ENCODE measurements at regions not wholly inside any gene's neighbourhood (a gene's known extent, or its start where the extent isn't known, plus 50 kb on each side); places are given as distances from the start of the nearest gene placed in this dataset.

- DNase-seq (no peak), ATAC-seq (no peak)
- no peaks in the 10 kb centered on the region for H3K36me3 Mint-ChIP-seq (ENCODE audit: insufficient read depth)
- no peak overlapping the region for H3K4me3 Mint-ChIP-seq
- H3K9me3 Mint-ChIP-seq = no peaks in the 10 kb centered on the region
- no peaks in the 10 kb centered on the region for H3K4me1 Mint-ChIP-seq (ENCODE audit: low read depth)
- no peaks in the 10 kb centered on the region for H3K27me3 Mint-ChIP-seq (ENCODE audit: low read depth)
Observed at GRCh38 chr4:148778980-148779675, 336.9 kb upstream of the NR3C2 start.

- Mint-ChIP-seq H3K9me3 (no peaks in the 10 kb centered on the region), H3K4me3 (no peak overlapping the region), H3K27me3 (ENCODE audit: low read depth) (no peaks in the 10 kb centered on the region), H3K4me1 (ENCODE audit: low read depth) (no peaks in the 10 kb centered on the region), H3K36me3 (ENCODE audit: insufficient read depth) (no peaks in the 10 kb centered on the region)
- ATAC-seq (no peak), DNase-seq (no peak)
Observed at GRCh38 chr4:148776941-148777340, 334.7 kb upstream of the NR3C2 start.

GRCh38 chr4:148774134-148774533, 331.9 kb upstream of the NR3C2 start:
- Mint-ChIP-seq H3K27me3 (ENCODE audit: low read depth) (no peaks in the 10 kb centered on the region), H3K36me3 (ENCODE audit: insufficient read depth) (no peaks in the 10 kb centered on the region), H3K4me3 (no peak overlapping the region), H3K9me3 (no peaks in the 10 kb centered on the region), H3K4me1 (ENCODE audit: low read depth) (no peaks in the 10 kb centered on the region)
- ATAC-seq (no peak), DNase-seq (no peak)

GRCh38 chr4:148773313-148773712, 331.1 kb upstream of the NR3C2 start:
- no peaks in the 10 kb centered on the region for H3K4me1 Mint-ChIP-seq (ENCODE audit: low read depth)
- no peak overlapping the region for H3K4me3 Mint-ChIP-seq
- H3K36me3 Mint-ChIP-seq (ENCODE audit: insufficient read depth) = no peaks in the 10 kb centered on the region
- no peaks in the 10 kb centered on the region for H3K27me3 Mint-ChIP-seq (ENCODE audit: low read depth)
- ATAC-seq = no peak
- no peaks in the 10 kb centered on the region for H3K9me3 Mint-ChIP-seq
- no peak for DNase-seq

- H3K4me1 Mint-ChIP-seq (ENCODE audit: low read depth) = no peaks in the 10 kb centered on the region
- H3K4me3 Mint-ChIP-seq = no peak overlapping the region
- ATAC-seq (no peak), DNase-seq (no peak)
- H3K27me3 Mint-ChIP-seq (ENCODE audit: low read depth) = peaks cover 2% of the 10 kb centered on the region
- H3K9me3 Mint-ChIP-seq = no peaks in the 10 kb centered on the region
- no peaks in the 10 kb centered on the region for H3K36me3 Mint-ChIP-seq (ENCODE audit: insufficient read depth)
Observed at GRCh38 chr4:148770848-148771247, 328.6 kb upstream of the NR3C2 start.

- Mint-ChIP-seq H3K4me3 (no peak overlapping the region), H3K36me3 (ENCODE audit: insufficient read depth) (no peaks in the 10 kb centered on the region), H3K27me3 (ENCODE audit: low read depth) (peaks cover 2% of the 10 kb centered on the region), H3K9me3 (no peaks in the 10 kb centered on the region), H3K4me1 (ENCODE audit: low read depth) (no peaks in the 10 kb centered on the region)
- no peak for ATAC-seq
- DNase-seq = no peak
Observed at GRCh38 chr4:148770377-148770776, 328.2 kb upstream of the NR3C2 start.

- DNase-seq (no peak), ATAC-seq (no peak)
- H3K27me3 Mint-ChIP-seq (ENCODE audit: low read depth) = peaks cover 4% of the 10 kb centered on the region
- no peaks in the 10 kb centered on the region for H3K36me3 Mint-ChIP-seq (ENCODE audit: insufficient read depth)
- H3K9me3 Mint-ChIP-seq = peaks cover 18% of the 10 kb centered on the region
- H3K4me3 Mint-ChIP-seq = no peak overlapping the region
- no peaks in the 10 kb centered on the region for H3K4me1 Mint-ChIP-seq (ENCODE audit: low read depth)
Observed at GRCh38 chr4:148764720-148765119, 322.5 kb upstream of the NR3C2 start.

- no peaks in the 10 kb centered on the region for H3K36me3 Mint-ChIP-seq (ENCODE audit: insufficient read depth)
- H3K9me3 Mint-ChIP-seq = peaks cover 26% of the 10 kb centered on the region
- H3K27me3 Mint-ChIP-seq (ENCODE audit: low read depth) = peaks cover 2% of the 10 kb centered on the region
- H3K4me3 Mint-ChIP-seq = no peak overlapping the region
- no peak for DNase-seq
- H3K4me1 Mint-ChIP-seq (ENCODE audit: low read depth) = no peaks in the 10 kb centered on the region
- ATAC-seq = no peak
Observed at GRCh38 chr4:148757171-148757570, 315.0 kb upstream of the NR3C2 start.

GRCh38 chr4:148749403-148749802, 307.2 kb upstream of the NR3C2 start:
- ATAC-seq = no peak
- H3K9me3 Mint-ChIP-seq = no peaks in the 10 kb centered on the region
- DNase-seq = no peak
- H3K36me3 Mint-ChIP-seq (ENCODE audit: insufficient read depth) = no peaks in the 10 kb centered on the region
- no peak overlapping the region for H3K4me3 Mint-ChIP-seq
- no peaks in the 10 kb centered on the region for H3K4me1 Mint-ChIP-seq (ENCODE audit: low read depth)
- H3K27me3 Mint-ChIP-seq (ENCODE audit: low read depth) = no peaks in the 10 kb centered on the region

GRCh38 chr4:148747721-148748268, 305.6 kb upstream of the NR3C2 start:
- Mint-ChIP-seq H3K36me3 (ENCODE audit: insufficient read depth) (no peaks in the 10 kb centered on the region), H3K4me3 (no peak overlapping the region), H3K9me3 (no peaks in the 10 kb centered on the region), H3K27me3 (ENCODE audit: low read depth) (no peaks in the 10 kb centered on the region), H3K4me1 (ENCODE audit: low read depth) (no peaks in the 10 kb centered on the region)
- ATAC-seq = no peak
- no peak for DNase-seq

- H3K4me1 Mint-ChIP-seq (ENCODE audit: low read depth) = no peaks in the 10 kb centered on the region
- no peaks in the 10 kb centered on the region for H3K9me3 Mint-ChIP-seq
- H3K36me3 Mint-ChIP-seq (ENCODE audit: insufficient read depth) = no peaks in the 10 kb centered on the region
- DNase-seq (no peak), ATAC-seq (no peak)
- H3K27me3 Mint-ChIP-seq (ENCODE audit: low read depth) = no peaks in the 10 kb centered on the region
- no peak overlapping the region for H3K4me3 Mint-ChIP-seq
Observed at GRCh38 chr4:148740701-148741100, 298.5 kb upstream of the NR3C2 start.

- no peaks in the 10 kb centered on the region for H3K4me1 Mint-ChIP-seq (ENCODE audit: low read depth)
- no peaks in the 10 kb centered on the region for H3K36me3 Mint-ChIP-seq (ENCODE audit: insufficient read depth)
- no peaks in the 10 kb centered on the region for H3K27me3 Mint-ChIP-seq (ENCODE audit: low read depth)
- ATAC-seq (no peak), DNase-seq (no peak)
- no peaks in the 10 kb centered on the region for H3K9me3 Mint-ChIP-seq
- H3K4me3 Mint-ChIP-seq = no peak overlapping the region
Observed at GRCh38 chr4:148737061-148737770, 295.0 kb upstream of the NR3C2 start.

GRCh38 chr4:148735432-148736155, 293.4 kb upstream of the NR3C2 start:
- no peak overlapping the region for H3K4me3 Mint-ChIP-seq
- no peaks in the 10 kb centered on the region for H3K4me1 Mint-ChIP-seq (ENCODE audit: low read depth)
- no peaks in the 10 kb centered on the region for H3K9me3 Mint-ChIP-seq
- DNase-seq = no peak
- H3K36me3 Mint-ChIP-seq (ENCODE audit: insufficient read depth) = no peaks in the 10 kb centered on the region
- ATAC-seq = peak; percentile 71 to 73
- no peaks in the 10 kb centered on the region for H3K27me3 Mint-ChIP-seq (ENCODE audit: low read depth)

- H3K27me3 Mint-ChIP-seq (ENCODE audit: low read depth) = no peaks in the 10 kb centered on the region
- no peaks in the 10 kb centered on the region for H3K4me1 Mint-ChIP-seq (ENCODE audit: low read depth)
- DNase-seq (no peak), ATAC-seq (no peak)
- H3K9me3 Mint-ChIP-seq = no peaks in the 10 kb centered on the region
- H3K4me3 Mint-ChIP-seq = no peak overlapping the region
- H3K36me3 Mint-ChIP-seq (ENCODE audit: insufficient read depth) = no peaks in the 10 kb centered on the region
Observed at GRCh38 chr4:148730766-148731165, 288.6 kb upstream of the NR3C2 start.
